C4-2B (cell line): ENCODE measurements at regions not wholly inside any gene's neighbourhood (a gene's known extent, or its start where the extent isn't known, plus 50 kb on each side); places are given as distances from the start of the nearest gene placed in this dataset.
"Not testable (repeated sequence)": the region's sequence is repeated elsewhere in the genome, so short reads cannot be mapped to it uniquely, and the experiment has no call there.

Experiments
- H3K27ac ChIP-seq: fragments of 450-650 bp; 2 replicates; pipeline ENCODE4 v1.5.1; 2017
- CTCF ChIP-seq: fragments of 450-650 bp; conservative IDR thresholded peaks from 2 replicates; pipeline ENCODE4 v1.5.1; 2017; ENCODE audit warnings: mild to moderate bottlenecking
- ZFX ChIP-seq: fragments of 450-650 bp; IDR thresholded peaks from 2 replicates; pipeline ENCODE4 v1.6.1; 2017

DNA sequence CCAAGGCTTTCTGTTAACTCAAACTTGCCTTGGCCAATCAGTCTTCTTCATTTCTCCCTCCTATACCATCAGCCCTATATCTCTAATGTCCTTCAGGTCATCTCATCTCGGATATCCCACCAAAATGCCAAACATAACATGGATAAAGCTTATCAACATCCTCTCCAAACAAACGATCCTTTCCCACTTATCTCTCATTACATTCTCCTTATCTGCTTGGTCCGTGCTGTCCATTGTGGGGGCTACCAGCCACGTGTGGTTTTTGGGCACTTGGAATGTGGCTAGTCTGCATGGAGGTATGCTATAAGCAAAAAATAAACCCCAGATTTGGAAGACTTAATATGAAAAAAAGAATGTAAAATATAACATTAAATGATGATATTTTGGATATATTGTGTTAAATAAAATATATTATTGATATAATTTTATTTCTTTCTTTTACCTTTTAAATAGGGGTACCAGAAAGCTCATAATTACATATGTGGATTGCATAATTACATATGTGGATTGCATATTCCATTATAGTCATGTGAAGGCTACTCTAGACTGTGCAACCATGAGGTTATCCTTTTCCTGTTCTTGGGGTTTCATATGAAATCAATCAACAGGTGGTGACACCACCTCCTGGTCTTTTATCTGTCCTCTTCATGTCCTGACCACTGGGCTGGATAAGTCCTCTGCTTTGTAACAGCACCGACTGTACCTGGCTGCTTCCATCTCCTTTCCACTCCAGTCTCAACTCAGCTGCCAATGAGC is 123.0 kb downstream of the CD83 start:
- H3K27ac ChIP-seq, result no peak overlapping the region
- no peak for TF ChIP-seq ZFX
- no peak for TF ChIP-seq CTCF

DNA sequence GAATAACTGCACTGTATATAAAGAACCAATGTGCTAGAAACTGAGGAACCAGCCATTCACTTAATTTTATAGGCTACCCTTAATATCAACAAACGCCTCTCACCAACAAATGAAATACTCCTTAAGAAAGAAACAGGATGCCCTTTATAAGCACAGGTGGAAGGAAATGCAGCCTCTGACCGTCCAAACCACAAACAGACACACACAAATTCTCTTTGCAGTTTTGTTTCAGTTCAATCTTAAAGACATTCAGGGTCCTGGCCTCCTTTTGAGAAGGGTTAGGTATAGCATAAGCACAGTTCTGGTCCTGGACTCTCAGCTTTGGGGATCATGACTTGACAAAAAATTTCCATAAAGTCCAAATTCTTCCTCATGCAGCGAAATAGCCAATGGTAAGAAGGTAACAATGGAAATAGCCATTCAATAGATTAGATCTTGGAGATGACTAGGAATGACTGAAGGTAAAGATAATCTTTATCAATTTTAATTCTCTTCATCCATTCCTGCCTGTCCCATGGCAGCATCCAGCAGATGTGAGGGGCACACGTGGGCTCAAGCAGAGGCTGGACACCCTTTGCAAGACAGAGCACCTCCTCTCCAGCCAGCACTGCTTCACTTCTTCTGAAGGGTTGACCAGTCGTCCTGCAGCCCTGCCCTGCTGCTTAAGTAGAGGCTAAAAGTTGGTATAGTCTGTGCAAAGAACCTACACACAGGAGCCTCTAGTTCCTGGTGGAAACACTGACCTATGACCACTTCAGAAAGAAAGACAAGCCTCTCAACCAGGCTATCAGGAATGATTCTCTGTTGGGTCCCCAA is 123.9 kb downstream of the CD83 start:
- no peak overlapping the region for H3K27ac ChIP-seq
- TF ChIP-seq CTCF, result no peak
- TF ChIP-seq ZFX, result no peak

- H3K27ac ChIP-seq, result not testable (repeated sequence)
These were observed 125.3 kb downstream of the CD83 start for GRCh38 chr6:14242912-14243311.

GRCh38 chr6:14243597-14243996 is 126.0 kb downstream of the CD83 start:
- H3K27ac ChIP-seq, result no peak overlapping the region

GRCh38 chr6:14246876-14247275 is 129.3 kb downstream of the CD83 start:
- no peak overlapping the region for H3K27ac ChIP-seq
- TF ChIP-seq CTCF (no peak), ZFX (no peak)

More at GRCh38 chr6:14243597-14243996, 126.0 kb downstream of the CD83 start:
- TF ChIP-seq ZFX (no peak), CTCF (no peak)

- TF ChIP-seq ZFX (no peak), CTCF (no peak)
- peak overlapping the region; percentile 40; the same call in 1 of the 2 replicates for H3K27ac ChIP-seq
These were observed 133.0 kb downstream of the CD83 start for GRCh38 chr6:14250573-14250972.

GRCh38 chr6:14252271-14252850 is 134.8 kb downstream of the CD83 start:
- H3K27ac ChIP-seq, result no peak overlapping the region
- no peak for TF ChIP-seq CTCF
- no peak for TF ChIP-seq ZFX
